ENCODE measurements at regions not wholly inside any gene's neighbourhood (a gene's known extent, or its start where the extent isn't known, plus 50 kb on each side); places are given as distances from the start of the nearest gene placed in this dataset.

DNA sequence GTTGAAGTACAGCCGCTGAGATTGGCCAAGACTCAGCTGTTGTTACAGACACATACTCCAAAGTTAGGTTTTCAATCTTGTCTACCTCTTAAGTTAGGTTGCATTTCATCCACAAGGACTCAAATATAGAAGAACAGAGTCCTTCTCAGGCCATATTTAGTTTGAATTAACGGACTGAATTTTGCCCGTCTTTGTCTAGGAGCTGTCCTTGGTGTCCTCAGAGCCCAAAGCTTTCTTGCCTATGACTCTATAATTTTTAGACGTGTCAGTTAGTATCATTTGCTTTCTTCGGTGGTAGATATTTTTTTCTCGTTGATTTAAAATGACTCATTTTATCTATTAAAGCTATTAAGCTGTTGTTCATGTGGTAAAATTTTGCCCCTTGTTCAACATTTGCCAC lies 403.2 kb downstream of the HS3ST3B1 start:
- no peak overlapping the region for H3K27ac ChIP-seq
- peaks cover 0 to 8% of the 10 kb centered on the region in 2 donors for H3K9me3 ChIP-seq
- H3K27me3 ChIP-seq, result no peaks in the 10 kb centered on the region
- no peaks in the 10 kb centered on the region for H3K36me3 ChIP-seq
- TF ChIP-seq POLR2A (IDR thresholded peaks at IDR 0.05), result no peak
- TF ChIP-seq, protein P1, sequence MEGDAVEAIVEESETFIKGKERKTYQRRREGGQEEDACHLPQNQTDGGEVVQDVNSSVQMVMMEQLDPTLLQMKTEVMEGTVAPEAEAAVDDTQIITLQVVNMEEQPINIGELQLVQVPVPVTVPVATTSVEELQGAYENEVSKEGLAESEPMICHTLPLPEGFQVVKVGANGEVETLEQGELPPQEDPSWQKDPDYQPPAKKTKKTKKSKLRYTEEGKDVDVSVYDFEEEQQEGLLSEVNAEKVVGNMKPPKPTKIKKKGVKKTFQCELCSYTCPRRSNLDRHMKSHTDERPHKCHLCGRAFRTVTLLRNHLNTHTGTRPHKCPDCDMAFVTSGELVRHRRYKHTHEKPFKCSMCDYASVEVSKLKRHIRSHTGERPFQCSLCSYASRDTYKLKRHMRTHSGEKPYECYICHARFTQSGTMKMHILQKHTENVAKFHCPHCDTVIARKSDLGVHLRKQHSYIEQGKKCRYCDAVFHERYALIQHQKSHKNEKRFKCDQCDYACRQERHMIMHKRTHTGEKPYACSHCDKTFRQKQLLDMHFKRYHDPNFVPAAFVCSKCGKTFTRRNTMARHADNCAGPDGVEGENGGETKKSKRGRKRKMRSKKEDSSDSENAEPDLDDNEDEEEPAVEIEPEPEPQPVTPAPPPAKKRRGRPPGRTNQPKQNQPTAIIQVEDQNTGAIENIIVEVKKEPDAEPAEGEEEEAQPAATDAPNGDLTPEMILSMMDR (IDR thresholded peaks at IDR 0.05), result no peak
- TF ChIP-seq POLR2AphosphoS5 (IDR thresholded peaks at IDR 0.05), result no peak
- intact Hi-C loops (cut with DNase I; ENCODE audit: low total_unique reads), result no loop called here
- DNase-seq (ENCODE audit: low spot score in 2 of 2), result no peak
- H3K4me1 ChIP-seq, result no peaks in the 10 kb centered on the region
- no peak overlapping the region for H3K4me3 ChIP-seq

DNA sequence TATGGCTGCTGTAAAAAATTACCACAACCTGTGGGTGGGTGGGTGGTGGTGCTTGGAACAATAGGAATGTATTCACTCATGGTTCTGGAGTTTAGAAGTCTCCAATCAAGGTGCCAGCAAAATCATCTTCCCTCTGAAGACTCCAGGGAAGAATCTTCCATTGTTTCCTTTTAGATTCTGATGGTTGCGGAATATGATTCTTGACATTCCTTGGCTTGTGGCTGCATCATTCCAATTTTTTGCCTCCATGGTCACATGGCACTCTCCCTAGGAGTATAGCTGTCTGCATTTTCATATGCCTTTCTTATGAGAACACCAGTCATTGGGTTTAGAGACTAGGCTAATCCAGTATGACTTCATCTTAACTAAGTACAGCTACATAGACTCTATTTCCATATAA lies 401.0 kb downstream of the HS3ST3B1 start:
- no peaks in the 10 kb centered on the region for H3K27me3 ChIP-seq
- TF ChIP-seq POLR2A (IDR thresholded peaks at IDR 0.05) (no peak), POLR2AphosphoS5 (IDR thresholded peaks at IDR 0.05) (no peak)
- TF ChIP-seq, protein P1 (IDR thresholded peaks at IDR 0.05), result no peak
- no peaks in the 10 kb centered on the region for H3K4me1 ChIP-seq
- H3K9me3 ChIP-seq, result peaks cover 0 to 8% of the 10 kb centered on the region in 2 donors
- intact Hi-C loops (cut with DNase I; ENCODE audit: low total_unique reads), result no loop called here
- no peaks in the 10 kb centered on the region for H3K36me3 ChIP-seq
- DNase-seq (ENCODE audit: low spot score in 2 of 2), result no peak
- no peak overlapping the region for H3K27ac ChIP-seq
- no peak overlapping the region for H3K4me3 ChIP-seq

DNA sequence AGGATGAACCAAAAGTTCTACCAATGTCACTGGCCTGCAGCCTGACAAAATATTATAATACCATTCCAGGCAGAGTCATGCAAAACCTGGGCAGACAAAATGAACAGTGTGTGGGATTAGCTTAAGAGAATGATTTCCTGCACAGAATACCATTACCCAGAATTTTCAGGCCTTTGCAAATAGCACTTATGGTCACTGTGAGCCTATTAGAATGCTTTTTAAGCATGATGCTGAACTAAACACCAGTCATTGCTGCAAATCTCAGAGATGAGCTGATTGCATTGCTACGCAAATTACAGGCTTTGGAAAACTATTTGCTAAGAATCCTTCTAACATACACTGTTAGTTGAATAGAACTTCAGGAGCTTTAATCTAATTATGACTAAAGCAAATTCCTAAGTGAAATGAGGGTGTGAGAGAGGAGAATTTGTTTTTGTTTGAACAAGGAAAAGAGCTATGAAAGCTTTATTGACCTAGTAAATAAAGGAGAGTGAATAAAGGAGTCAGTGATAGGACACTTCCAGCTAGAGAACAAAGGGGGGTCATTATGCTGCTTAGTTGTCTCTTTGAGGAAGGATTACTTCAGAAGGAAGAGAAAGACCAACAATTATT lies 398.8 kb downstream of the HS3ST3B1 start:
- Histone ChIP-seq H3K36me3 (no peaks in the 10 kb centered on the region), H3K27me3 (no peaks in the 10 kb centered on the region), H3K4me1 (no peaks in the 10 kb centered on the region), H3K9me3 (peaks cover 0 to 8% of the 10 kb centered on the region in 2 donors), H3K27ac (peak overlapping the region; percentile 6 to 28), H3K4me3 (no peak overlapping the region)
- intact Hi-C loops (cut with DNase I; ENCODE audit: low total_unique reads), result no loop called here
- TF ChIP-seq POLR2AphosphoS5 (IDR thresholded peaks at IDR 0.05) (no peak), POLR2A (IDR thresholded peaks at IDR 0.05) (no peak)
- TF ChIP-seq, protein P1 (IDR thresholded peaks at IDR 0.05), result no peak
- DNase-seq (ENCODE audit: low spot score in 2 of 2), result no peak

DNA sequence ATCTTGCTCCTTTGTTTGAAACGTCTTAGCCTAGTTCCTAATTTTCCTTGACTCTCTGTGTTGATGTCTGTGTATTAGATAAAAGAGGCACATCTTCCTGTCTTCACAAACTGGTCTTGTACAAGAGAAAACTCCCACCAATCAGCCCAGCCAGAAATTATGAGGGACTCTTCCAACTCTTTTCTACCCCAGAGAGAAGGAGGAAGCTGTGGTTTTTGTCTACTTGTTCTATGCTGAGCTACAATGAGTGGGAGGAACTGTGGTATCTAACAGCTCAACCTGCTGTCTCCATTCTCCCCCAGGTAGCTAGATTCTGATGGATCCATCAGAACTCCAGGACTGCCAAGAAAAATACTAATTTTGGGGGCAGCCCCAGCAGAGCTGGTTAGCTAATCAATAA lies 392.5 kb downstream of the HS3ST3B1 start:
- intact Hi-C loops (cut with DNase I; ENCODE audit: low total_unique reads), result no loop called here
- H3K4me3 ChIP-seq, result no peak overlapping the region
- H3K27ac ChIP-seq, result no peak overlapping the region
- DNase-seq (ENCODE audit: low spot score in 2 of 2), result no peak
- no peaks in the 10 kb centered on the region for H3K36me3 ChIP-seq
- no peaks in the 10 kb centered on the region for H3K27me3 ChIP-seq
- TF ChIP-seq, protein P1 (IDR thresholded peaks at IDR 0.05), result no peak
- TF ChIP-seq POLR2AphosphoS5 (IDR thresholded peaks at IDR 0.05), result no peak
- TF ChIP-seq POLR2A (IDR thresholded peaks at IDR 0.05), result no peak
- no peaks in the 10 kb centered on the region for H3K4me1 ChIP-seq
- H3K9me3 ChIP-seq, result no peaks in the 10 kb centered on the region

DNA sequence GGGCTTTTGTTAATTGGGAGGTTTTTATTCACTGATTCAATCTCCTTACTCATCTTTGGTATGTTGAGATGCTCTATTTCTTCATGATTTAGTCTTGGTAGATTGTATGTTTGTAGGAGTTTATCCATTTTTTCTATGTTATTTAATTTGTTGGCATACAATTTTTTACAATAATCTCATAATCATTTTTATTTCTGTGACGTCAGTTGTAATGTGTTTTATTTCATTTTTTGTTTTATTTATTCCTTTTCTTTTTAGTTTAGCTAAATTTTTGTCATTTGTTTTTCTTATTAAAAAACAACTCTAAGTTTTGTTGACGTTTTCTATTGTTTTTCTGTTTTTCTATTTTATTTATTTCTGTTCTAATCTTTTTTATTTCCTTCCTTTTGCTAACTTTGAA lies 389.8 kb downstream of the HS3ST3B1 start:
- Histone ChIP-seq H3K4me3 (no peak overlapping the region), H3K36me3 (no peaks in the 10 kb centered on the region), H3K4me1 (no peaks in the 10 kb centered on the region), H3K9me3 (no peaks in the 10 kb centered on the region), H3K27ac (no peak overlapping the region), H3K27me3 (no peaks in the 10 kb centered on the region)
- no peak for DNase-seq (ENCODE audit: low spot score in 2 of 2)
- intact Hi-C loops (cut with DNase I; ENCODE audit: low total_unique reads), result no loop called here
- TF ChIP-seq POLR2A (IDR thresholded peaks at IDR 0.05) (no peak), POLR2AphosphoS5 (IDR thresholded peaks at IDR 0.05) (no peak)
- TF ChIP-seq, protein P1 (IDR thresholded peaks at IDR 0.05), result no peak

All from breast epithelium (tissue), 4 donors.